Epithelial cell of proximal tubule (primary cell): ENCODE measurements at regions not wholly inside any gene's neighbourhood (a gene's known extent, or its start where the extent isn't known, plus 50 kb on each side); places are given as distances from the start of the nearest gene placed in this dataset.

Experiments used
- DNase-seq: peaks from one replicate; pipeline ENCODE4 v3.0.0-alpha.2; 2011; ENCODE audit warnings: low read depth
- H3K4me3 ChIP-seq: 2 replicates; pipeline ENCODE4 v1.5.1; 2011; ENCODE audit warnings: low read depth, mild to moderate bottlenecking, low read length
- CTCF ChIP-seq: conservative IDR thresholded peaks from 2 replicates; pipeline ENCODE4 v1.5.1; 2012; ENCODE audit warnings: low read depth, mild to moderate bottlenecking, low read length

DNA sequence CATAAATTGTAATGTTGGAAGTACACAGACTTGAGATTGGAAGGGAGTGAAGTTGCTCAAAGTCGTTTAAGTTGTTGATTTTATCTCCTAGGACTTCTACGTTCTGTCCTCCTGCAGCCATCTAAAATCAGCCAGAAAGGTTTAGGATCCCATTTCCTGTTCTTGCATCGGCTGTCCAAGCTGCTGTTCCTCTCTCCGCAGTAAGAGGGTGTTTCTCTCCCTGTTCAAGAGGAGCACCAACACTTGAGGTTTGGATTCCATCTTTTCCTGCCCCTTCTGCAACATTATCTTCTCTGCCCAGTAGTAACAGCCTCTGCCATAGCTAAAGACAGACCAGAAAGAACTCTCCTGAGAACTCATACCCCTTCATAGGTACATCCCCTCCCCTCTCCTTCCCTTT is 373.4 kb downstream of the GADD45G start:
- TF ChIP-seq CTCF, result peak; percentile 45
- DNase-seq, result no peak
- no peak overlapping the region for H3K4me3 ChIP-seq

DNA sequence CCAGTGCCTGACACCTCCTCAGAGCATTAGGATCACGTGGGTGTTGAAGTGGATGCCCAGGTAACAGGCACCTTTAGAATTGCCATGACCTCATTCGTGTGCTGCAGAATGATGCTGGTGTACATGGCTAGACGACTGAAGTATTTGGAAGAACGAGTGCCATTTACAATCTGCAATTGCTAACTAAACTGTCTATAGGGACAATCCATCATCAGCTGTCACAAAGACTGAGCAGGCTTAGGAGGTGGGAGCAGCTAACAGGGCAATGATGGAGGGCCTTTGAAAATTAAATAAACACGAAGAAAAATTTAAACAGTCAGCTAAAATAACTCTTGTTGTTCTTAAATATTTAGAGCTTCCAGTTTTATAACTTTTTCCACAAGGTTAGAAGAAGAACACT is 375.8 kb downstream of the GADD45G start:
- no peak for DNase-seq
- TF ChIP-seq CTCF, result no peak
- H3K4me3 ChIP-seq, result no peak overlapping the region

- no peak for DNase-seq
- no peak overlapping the region for H3K4me3 ChIP-seq
- no peak for TF ChIP-seq CTCF
Observed at GRCh38 chr9:89982016-89982415, 377.2 kb downstream of the GADD45G start.

DNA sequence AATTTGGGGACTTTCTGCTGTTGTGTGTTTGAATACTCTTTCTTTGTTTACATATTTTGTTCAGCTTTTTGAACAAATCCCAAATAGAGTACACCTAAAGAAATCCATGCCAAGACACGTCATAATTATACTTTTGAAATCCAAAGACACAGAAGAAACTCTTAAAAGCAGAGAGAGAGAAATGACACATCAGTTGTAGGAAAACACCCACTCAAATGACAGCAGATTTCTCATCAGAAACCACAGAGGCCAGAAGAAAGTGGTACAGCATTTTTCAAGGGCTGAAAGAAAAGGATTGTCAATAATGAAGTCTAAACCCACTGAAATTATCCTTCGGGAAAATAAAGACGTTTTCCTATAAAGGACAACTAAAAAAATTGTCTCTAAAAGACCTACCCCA is 378.6 kb downstream of the GADD45G start:
- no peak overlapping the region for H3K4me3 ChIP-seq
- DNase-seq, result no peak
- no peak for TF ChIP-seq CTCF

DNA sequence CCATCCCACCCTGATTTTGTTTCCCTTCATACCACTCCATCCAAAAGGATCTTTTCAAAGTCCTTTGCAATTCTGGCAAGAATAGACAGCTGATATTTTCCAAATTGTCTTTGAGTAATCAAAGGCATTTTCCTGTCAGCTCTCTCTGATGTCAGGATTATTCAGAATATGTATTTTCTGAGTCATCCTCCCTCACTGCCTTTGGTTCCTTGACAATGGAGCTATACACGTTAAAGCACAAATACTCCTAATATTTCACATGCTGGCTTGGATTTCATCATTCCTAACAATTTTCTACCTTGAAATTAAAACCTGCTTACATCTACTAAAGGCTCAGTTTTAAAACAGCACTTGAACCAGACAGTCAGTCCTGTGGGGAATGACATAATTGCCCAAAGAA is 379.4 kb downstream of the GADD45G start:
- no peak overlapping the region for H3K4me3 ChIP-seq
- no peak for TF ChIP-seq CTCF
- DNase-seq, result no peak

DNA sequence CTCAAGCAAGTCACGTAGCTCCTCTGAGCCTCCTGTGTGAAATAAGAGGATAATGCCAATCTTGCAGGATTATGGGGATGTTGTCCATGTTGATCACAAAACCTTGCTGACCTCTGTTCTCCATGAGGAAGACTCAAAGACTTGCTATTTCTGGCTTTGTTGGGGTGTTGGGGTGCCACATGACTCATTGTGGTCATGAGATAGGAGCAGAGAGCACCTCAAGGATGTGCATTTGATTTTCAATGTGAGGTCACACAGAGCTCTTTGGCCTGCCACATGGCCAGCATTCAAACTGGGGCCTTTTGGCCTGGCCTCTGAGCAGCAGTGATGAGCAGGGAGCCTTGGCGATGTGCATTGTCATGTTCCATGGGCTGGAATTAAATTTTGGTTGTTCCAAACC is 380.3 kb downstream of the GADD45G start:
- TF ChIP-seq CTCF, result no peak

DNA sequence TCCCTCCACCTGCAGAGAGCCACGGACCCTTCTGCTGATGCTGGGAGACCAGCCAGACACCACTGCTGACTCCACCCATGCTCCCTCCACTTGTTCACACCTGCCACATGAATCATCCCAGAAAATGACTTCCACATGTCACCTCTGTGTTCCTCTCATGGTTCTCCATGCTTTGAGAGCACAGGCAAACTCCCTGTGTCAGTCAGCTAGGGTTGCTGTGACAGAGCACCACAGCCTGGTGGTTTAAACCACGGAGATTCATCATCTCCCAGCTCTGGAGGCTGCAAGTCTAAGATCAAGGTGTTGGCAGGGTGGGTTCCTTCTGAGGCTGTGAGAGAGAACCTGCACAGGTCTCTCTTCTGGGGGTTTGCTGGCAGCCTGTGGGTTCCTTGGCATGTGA is 381.4 kb downstream of the GADD45G start:
- no peak for DNase-seq
- no peak overlapping the region for H3K4me3 ChIP-seq
- TF ChIP-seq CTCF, result no peak

More for the DNA sequence above, 380.3 kb downstream of the GADD45G start:
- DNase-seq, result no peak
- H3K4me3 ChIP-seq, result no peak overlapping the region
